Naive thymus-derived CD8-positive, alpha-beta T cell (primary cell): ENCODE measurements at regions not wholly inside any gene's neighbourhood (a gene's known extent, or its start where the extent isn't known, plus 50 kb on each side); places are given as distances from the start of the nearest gene placed in this dataset.

ENCODE experiments used
- ATAC-seq, 2 donors: fragments of 150-1000 bp; cut with Tn5 transposase in 1 of 2; sonication (Bioruptor Pico), chemical (Tn5 transposase) in 1 of 2; 1 replicate in 1 of 2; 2 replicates in 1 of 2; pipeline ENCODE4 v1.10.0; 2021; ENCODE audit warnings: mild to moderate bottlenecking in 2 of 2, moderate library complexity in 2 of 2
- POLR2A ChIA-PET: fragments of 350-600 bp; sonication (Branson Sonifier 250); formaldehyde crosslinking; loops from one replicate; lab custom pipeline; 2021; ENCODE audit warnings: antibody characterized with exemption; lab: Charles Lee
- DNase-seq, 10 donors: peaks; one replicate each; pipeline versions ENCODE4 v3.0.0 to v3.0.0-alpha.2; 2020 to 2022
- H3K27ac Mint-ChIP-seq, 10 donors: one replicate each; pipeline ENCODE4 v1.8.0; 2020 to 2022; ENCODE audit warnings: mild to moderate bottlenecking in 10 of 10, mixed read lengths in 10 of 10, moderate library complexity in 4 of 10, inconsistent platforms in 1 of 10
- H3K27me3 Mint-ChIP-seq, 5 donors: one replicate each; pipeline ENCODE4 v1.8.0; 2021 to 2022; ENCODE audit warnings: mixed read lengths in 5 of 5
- H3K36me3 Mint-ChIP-seq, 3 donors: one replicate each; pipeline ENCODE4 v1.8.0; 2020 to 2022; ENCODE audit warnings: mixed read lengths in 3 of 3, mild to moderate bottlenecking in 2 of 3, inconsistent platforms in 1 of 3
- H3K4me1 Mint-ChIP-seq, 4 donors: one replicate each; pipeline ENCODE4 v1.8.0; 2021 to 2022; ENCODE audit warnings: mixed read lengths in 4 of 4
- H3K4me3 Mint-ChIP-seq, 10 donors: one replicate each; pipeline ENCODE4 v1.8.0; 2020 to 2022; ENCODE audit warnings: mild to moderate bottlenecking in 10 of 10, mixed read lengths in 10 of 10, moderate library complexity in 6 of 10, inconsistent platforms in 1 of 10
- H3K9me3 Mint-ChIP-seq, 9 donors: one replicate each; pipeline ENCODE4 v1.8.0; 2020 to 2022; ENCODE audit warnings: mixed read lengths in 9 of 9, mild to moderate bottlenecking in 3 of 9, inconsistent platforms in 1 of 9, moderate library complexity in 1 of 9

GRCh38 chr3:159191447-159191846, 389.6 kb downstream of the MFSD1 start:
- POLR2A ChIA-PET, result no interaction called here
- ATAC-seq, result no peak
- no peak overlapping the region for H3K27ac Mint-ChIP-seq
- H3K4me3 Mint-ChIP-seq, result no peak overlapping the region
- peaks cover 0 to 8% (median 3%) of the 10 kb centered on the region in 5 donors for H3K27me3 Mint-ChIP-seq
- H3K4me1 Mint-ChIP-seq, result no peaks in the 10 kb centered on the region
- H3K9me3 Mint-ChIP-seq, result peaks cover 0 to 23% (median 1%) of the 10 kb centered on the region in 9 donors
- no peak for DNase-seq
- H3K36me3 Mint-ChIP-seq, result no peaks in the 10 kb centered on the region

DNA sequence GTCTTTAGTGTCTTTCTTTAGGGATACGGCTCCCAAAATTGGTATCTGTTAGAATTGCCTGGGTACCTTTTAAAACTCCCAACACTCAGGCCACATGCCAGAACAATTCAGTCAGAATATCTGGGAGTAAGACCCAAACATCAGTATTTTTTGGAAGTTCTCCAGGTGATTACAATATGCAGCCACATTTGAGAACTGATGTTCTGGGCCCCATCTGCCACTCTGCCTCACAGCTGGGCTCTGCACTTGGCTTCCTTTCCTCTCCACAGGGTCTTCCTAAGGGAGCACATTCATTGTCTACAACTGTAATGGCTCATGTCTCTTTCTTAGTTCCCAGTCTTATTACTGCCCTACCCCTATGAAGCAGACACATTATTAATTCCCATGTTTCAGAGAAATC, 394.5 kb downstream of the MFSD1 start:
- no peaks in the 10 kb centered on the region for H3K36me3 Mint-ChIP-seq
- no peak for DNase-seq
- POLR2A ChIA-PET, result no interaction called here
- no peak overlapping the region for H3K4me3 Mint-ChIP-seq
- H3K9me3 Mint-ChIP-seq, result peaks cover 0 to 52% (median 8%) of the 10 kb centered on the region in 9 donors
- H3K27me3 Mint-ChIP-seq, result peaks cover 1 to 11% (median 7%) of the 10 kb centered on the region in 5 donors
- no peak for ATAC-seq
- H3K4me1 Mint-ChIP-seq, result no peaks in the 10 kb centered on the region
- H3K27ac Mint-ChIP-seq, result no peak overlapping the region

- no peak for DNase-seq
- ATAC-seq, result no peak
- H3K4me1 Mint-ChIP-seq, result no peaks in the 10 kb centered on the region
- POLR2A ChIA-PET, result no interaction called here
- H3K27me3 Mint-ChIP-seq, result peaks cover 4 to 22% (median 8%) of the 10 kb centered on the region in 5 donors
- no peak overlapping the region for H3K27ac Mint-ChIP-seq
- H3K36me3 Mint-ChIP-seq, result no peaks in the 10 kb centered on the region
- H3K9me3 Mint-ChIP-seq, result peaks cover 0 to 38% (median 8%) of the 10 kb centered on the region in 9 donors
- no peak overlapping the region for H3K4me3 Mint-ChIP-seq
Measured at GRCh38 chr3:159200176-159200575, 398.3 kb downstream of the MFSD1 start.

DNA sequence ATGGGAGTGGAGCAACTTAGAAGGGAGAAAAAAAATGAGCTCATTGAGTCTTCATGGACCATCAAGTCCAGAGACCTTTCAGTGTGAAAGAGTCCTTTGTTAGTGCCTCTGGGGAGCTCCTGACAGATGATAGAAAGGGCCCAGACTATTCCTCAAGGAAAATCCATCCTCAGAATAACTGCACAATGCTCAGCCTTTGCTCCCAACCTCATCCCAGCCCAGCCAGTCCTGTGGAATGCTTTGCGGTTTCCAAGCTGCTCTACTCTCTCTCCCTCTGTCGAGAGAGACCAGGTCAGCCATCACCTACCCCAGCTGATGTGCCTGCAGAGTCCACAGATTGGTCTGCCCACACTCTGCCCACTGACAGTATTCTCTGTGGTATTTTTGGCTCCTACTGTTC, 406.2 kb downstream of the MFSD1 start:
- no peak overlapping the region for H3K4me3 Mint-ChIP-seq
- H3K27me3 Mint-ChIP-seq, result peaks cover 0 to 22% (median 7%) of the 10 kb centered on the region in 5 donors
- peaks cover 0 to 16% (median 6%) of the 10 kb centered on the region in 9 donors for H3K9me3 Mint-ChIP-seq
- POLR2A ChIA-PET, result no interaction called here
- H3K36me3 Mint-ChIP-seq, result no peaks in the 10 kb centered on the region
- ATAC-seq (no peak), DNase-seq (no peak)
- H3K4me1 Mint-ChIP-seq, result peaks cover 0 to 3% (median 0%) of the 10 kb centered on the region in 4 donors
- H3K27ac Mint-ChIP-seq, result no peak overlapping the region

DNA sequence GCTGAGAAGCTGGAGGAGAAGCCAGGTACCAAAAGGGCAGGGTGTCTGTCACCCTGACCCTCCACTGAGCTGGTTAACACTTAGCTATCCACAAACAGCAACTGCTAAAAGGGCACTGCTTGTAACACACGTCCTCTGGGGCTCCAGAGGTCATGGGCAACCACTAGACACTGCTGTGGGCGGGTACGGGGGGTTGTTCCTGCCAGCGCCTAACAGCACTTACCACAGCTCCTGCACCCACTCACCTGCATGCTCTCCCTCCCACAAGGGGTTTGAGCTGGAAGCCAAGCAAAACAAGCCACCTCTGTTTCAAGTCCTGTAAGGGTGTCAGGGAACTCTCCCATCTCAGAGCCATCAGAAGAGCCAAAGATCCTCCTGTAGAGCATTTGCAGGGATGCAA, 407.6 kb downstream of the MFSD1 start:
- H3K27me3 Mint-ChIP-seq, result peaks cover 0 to 15% (median 0%) of the 10 kb centered on the region in 5 donors
- H3K4me3 Mint-ChIP-seq, result no peak overlapping the region

DNA sequence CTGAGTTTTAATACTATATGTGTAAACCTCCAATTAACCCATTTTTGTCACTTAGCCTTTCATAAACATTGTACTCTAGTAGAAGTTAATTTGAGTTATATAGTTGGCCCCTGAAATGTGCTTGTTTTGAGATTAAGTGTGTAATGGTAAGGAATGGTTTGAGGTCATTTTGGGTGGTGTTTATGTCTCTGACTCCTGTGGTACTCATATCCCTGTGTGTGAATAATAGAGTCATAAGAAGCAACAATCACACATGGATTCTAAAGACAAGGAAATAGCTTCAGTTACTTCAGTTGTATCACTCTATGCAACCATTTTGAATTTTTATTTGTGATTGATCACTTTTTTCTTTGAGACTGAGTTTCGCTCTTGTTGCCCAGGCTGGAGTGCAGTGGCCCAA, 408.5 kb downstream of the MFSD1 start:
- no peak overlapping the region for H3K27ac Mint-ChIP-seq
- no peaks in the 10 kb centered on the region for H3K36me3 Mint-ChIP-seq
- ATAC-seq, result no peak
- H3K4me3 Mint-ChIP-seq, result no peak overlapping the region
- POLR2A ChIA-PET, result no interaction called here
- H3K9me3 Mint-ChIP-seq, result peaks cover 0 to 12% (median 6%) of the 10 kb centered on the region in 9 donors
- peaks cover 0 to 22% (median 0%) of the 10 kb centered on the region in 5 donors for H3K27me3 Mint-ChIP-seq
- no peak for DNase-seq
- peaks cover 0 to 3% (median 0%) of the 10 kb centered on the region in 4 donors for H3K4me1 Mint-ChIP-seq

More for the DNA sequence above, 407.6 kb downstream of the MFSD1 start:
- H3K27ac Mint-ChIP-seq, result no peak overlapping the region
- no peak for ATAC-seq
- peaks cover 0 to 3% (median 0%) of the 10 kb centered on the region in 4 donors for H3K4me1 Mint-ChIP-seq
- H3K36me3 Mint-ChIP-seq, result no peaks in the 10 kb centered on the region
- no peak for DNase-seq
- peaks cover 0 to 16% (median 6%) of the 10 kb centered on the region in 9 donors for H3K9me3 Mint-ChIP-seq
- POLR2A ChIA-PET, result no interaction called here

- no peak overlapping the region for H3K4me3 Mint-ChIP-seq
- H3K27ac Mint-ChIP-seq, result no peak overlapping the region
- H3K9me3 Mint-ChIP-seq, result peaks cover 0 to 3% (median 0%) of the 10 kb centered on the region in 9 donors
- no peaks in the 10 kb centered on the region for H3K4me1 Mint-ChIP-seq
- ATAC-seq (no peak), DNase-seq (no peak)
- H3K27me3 Mint-ChIP-seq, result peaks cover 7 to 30% (median 10%) of the 10 kb centered on the region in 5 donors
- no peaks in the 10 kb centered on the region for H3K36me3 Mint-ChIP-seq
- POLR2A ChIA-PET, result no interaction called here
Measured at GRCh38 chr3:159216311-159216710, 414.5 kb downstream of the MFSD1 start.

DNA sequence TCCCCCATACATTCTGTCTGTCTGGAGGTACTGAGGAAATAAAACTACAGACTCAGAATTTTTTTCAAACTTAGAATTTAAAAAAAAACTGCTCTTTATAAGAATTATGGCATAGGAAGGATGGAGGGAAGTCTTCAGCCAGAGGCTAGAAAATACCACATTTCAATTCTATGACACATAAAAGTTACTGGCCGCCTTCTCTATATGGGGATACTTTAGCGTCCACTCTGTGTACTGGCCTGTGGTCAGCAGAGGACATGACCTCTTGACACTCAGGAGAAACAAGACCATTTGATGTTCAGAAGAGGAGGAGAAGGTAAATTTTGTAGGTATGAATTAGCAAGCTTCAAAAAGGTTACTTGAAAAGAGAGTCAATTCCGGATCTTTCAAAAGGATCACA, 417.4 kb downstream of the MFSD1 start:
- ATAC-seq (no peak), DNase-seq (no peak)
- no peak overlapping the region for H3K27ac Mint-ChIP-seq
- peaks cover 7 to 30% (median 10%) of the 10 kb centered on the region in 5 donors for H3K27me3 Mint-ChIP-seq
- POLR2A ChIA-PET, result no interaction called here
- H3K4me1 Mint-ChIP-seq, result no peaks in the 10 kb centered on the region
- peaks cover 0 to 3% (median 0%) of the 10 kb centered on the region in 9 donors for H3K9me3 Mint-ChIP-seq
- H3K36me3 Mint-ChIP-seq, result no peaks in the 10 kb centered on the region
- no peak overlapping the region for H3K4me3 Mint-ChIP-seq

GRCh38 chr3:159221335-159221734, 419.5 kb downstream of the MFSD1 start:
- DNase-seq (no peak), ATAC-seq (no peak)
- Mint-ChIP-seq H3K36me3 (no peaks in the 10 kb centered on the region), H3K4me1 (no peaks in the 10 kb centered on the region), H3K27ac (no peak overlapping the region), H3K9me3 (peaks cover 0 to 3% (median 0%) of the 10 kb centered on the region in 9 donors), H3K4me3 (no peak overlapping the region), H3K27me3 (peaks cover 4 to 30% (median 10%) of the 10 kb centered on the region in 5 donors)
- POLR2A ChIA-PET, result no interaction called here

GRCh38 chr3:159229116-159229680, 427.3 kb downstream of the MFSD1 start:
- H3K27me3 Mint-ChIP-seq, result peaks cover 3 to 22% (median 8%) of the 10 kb centered on the region in 5 donors
- POLR2A ChIA-PET, result no interaction called here
- peaks cover 0 to 9% (median 2%) of the 10 kb centered on the region in 9 donors for H3K9me3 Mint-ChIP-seq
- no peak overlapping the region for H3K27ac Mint-ChIP-seq
- DNase-seq (no peak), ATAC-seq (no peak)
- H3K4me1 Mint-ChIP-seq, result no peaks in the 10 kb centered on the region
- no peaks in the 10 kb centered on the region for H3K36me3 Mint-ChIP-seq
- H3K4me3 Mint-ChIP-seq, result no peak overlapping the region

- POLR2A ChIA-PET, result no interaction called here
- H3K27ac Mint-ChIP-seq, result no peak overlapping the region
- ATAC-seq (no peak), DNase-seq (no peak)
- H3K36me3 Mint-ChIP-seq, result no peaks in the 10 kb centered on the region
- no peaks in the 10 kb centered on the region for H3K4me1 Mint-ChIP-seq
- H3K4me3 Mint-ChIP-seq, result no peak overlapping the region
- H3K27me3 Mint-ChIP-seq, result peaks cover 3 to 23% (median 8%) of the 10 kb centered on the region in 5 donors
- peaks cover 0 to 9% (median 2%) of the 10 kb centered on the region in 9 donors for H3K9me3 Mint-ChIP-seq
Measured at GRCh38 chr3:159232966-159233365, 431.1 kb downstream of the MFSD1 start.

- DNase-seq, result no peak
- H3K36me3 Mint-ChIP-seq, result no peaks in the 10 kb centered on the region
Measured at GRCh38 chr3:159233734-159234133, 431.9 kb downstream of the MFSD1 start.

DNA sequence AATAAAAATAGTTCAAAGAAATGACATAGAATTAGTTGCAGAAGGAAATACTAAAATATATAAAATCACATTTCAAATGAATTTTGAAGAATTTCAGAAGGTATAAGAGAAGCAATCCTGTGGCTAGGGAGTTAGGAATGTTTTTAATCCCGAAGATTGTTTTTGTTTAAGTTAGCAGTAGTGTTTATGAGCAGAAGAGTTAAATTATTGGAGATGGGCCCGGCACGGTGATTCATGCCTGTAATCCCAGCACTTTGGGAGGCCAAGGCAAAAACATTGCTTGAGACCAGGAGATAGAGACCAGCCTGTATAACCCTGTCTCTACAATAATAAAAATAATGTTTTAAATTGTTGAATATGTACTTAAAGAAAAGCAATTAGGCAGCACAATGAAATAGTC, 432.5 kb downstream of the MFSD1 start:
- H3K27ac Mint-ChIP-seq, result no peak overlapping the region
- POLR2A ChIA-PET, result no interaction called here
- ATAC-seq (no peak), DNase-seq (no peak)
- H3K36me3 Mint-ChIP-seq, result no peaks in the 10 kb centered on the region
- H3K4me3 Mint-ChIP-seq, result no peak overlapping the region
- H3K4me1 Mint-ChIP-seq, result no peaks in the 10 kb centered on the region
- H3K9me3 Mint-ChIP-seq, result peaks cover 0 to 9% (median 1%) of the 10 kb centered on the region in 9 donors
- peaks cover 6 to 23% (median 10%) of the 10 kb centered on the region in 5 donors for H3K27me3 Mint-ChIP-seq

More at GRCh38 chr3:159233734-159234133, 431.9 kb downstream of the MFSD1 start:
- Mint-ChIP-seq H3K27me3 (peaks cover 5 to 23% (median 10%) of the 10 kb centered on the region in 5 donors), H3K4me3 (no peak overlapping the region), H3K9me3 (peaks cover 0 to 9% (median 2%) of the 10 kb centered on the region in 9 donors), H3K4me1 (no peaks in the 10 kb centered on the region), H3K27ac (no peak overlapping the region)
- no peak for ATAC-seq
- POLR2A ChIA-PET, result no interaction called here

DNA sequence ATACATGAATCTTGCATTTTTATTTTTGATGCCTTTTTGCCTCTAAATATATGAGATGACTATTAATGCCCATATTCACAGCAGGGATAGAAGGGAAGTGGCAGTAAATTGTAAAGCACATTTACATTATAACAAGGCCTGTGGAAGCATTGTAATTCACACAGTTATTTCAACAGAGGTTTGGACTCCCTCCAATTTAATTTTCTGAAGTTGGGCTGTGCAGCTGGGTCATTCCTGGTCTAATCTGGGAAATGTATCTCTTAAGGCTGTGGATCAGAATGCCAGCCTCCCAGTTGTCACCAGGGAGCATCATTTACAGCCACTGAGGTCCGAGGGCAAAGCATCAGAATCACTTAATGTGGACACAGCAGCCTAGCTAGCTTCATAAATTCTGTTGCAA, 434.5 kb downstream of the MFSD1 start:
- Mint-ChIP-seq H3K36me3 (no peaks in the 10 kb centered on the region), H3K27ac (no peak overlapping the region)
- DNase-seq, result no peak

More for the DNA sequence above, 434.5 kb downstream of the MFSD1 start:
- H3K9me3 Mint-ChIP-seq, result peaks cover 0 to 3% (median 0%) of the 10 kb centered on the region in 9 donors
- peaks cover 6 to 23% (median 10%) of the 10 kb centered on the region in 5 donors for H3K27me3 Mint-ChIP-seq
- H3K4me1 Mint-ChIP-seq, result no peaks in the 10 kb centered on the region
- H3K4me3 Mint-ChIP-seq, result no peak overlapping the region
- no peak for ATAC-seq
- POLR2A ChIA-PET, result no interaction called here
